ENCODE measurements at regions not wholly inside any gene's neighbourhood (a gene's known extent, or its start where the extent isn't known, plus 50 kb on each side); places are given as distances from the start of the nearest gene placed in this dataset.

GRCh38 chr5:35477321-35477720 lies 140.3 kb upstream of the SPEF2 start:
- no peak for DNase-seq

GRCh38 chr5:35476797-35477196 lies 140.9 kb upstream of the SPEF2 start:
- DNase-seq = no peak

- DNase-seq = no peak
Measured at GRCh38 chr5:35476036-35476435, 141.6 kb upstream of the SPEF2 start.

GRCh38 chr5:35473589-35473988 lies 144.1 kb upstream of the SPEF2 start:
- no peak for DNase-seq

- no peak for DNase-seq
Measured at GRCh38 chr5:35470866-35471265, 146.8 kb upstream of the SPEF2 start.

GRCh38 chr5:35468811-35469210 lies 148.9 kb upstream of the SPEF2 start:
- DNase-seq = no peak

GRCh38 chr5:35466746-35467145 lies 150.9 kb upstream of the SPEF2 start:
- no peak for DNase-seq

GRCh38 chr5:35464757-35465156 lies 152.9 kb upstream of the SPEF2 start:
- DNase-seq = no peak

GRCh38 chr5:35461530-35461929 lies 156.1 kb upstream of the SPEF2 start:
- no peak for DNase-seq

GRCh38 chr5:35458824-35459207 lies 158.8 kb upstream of the SPEF2 start:
- peak; percentile 2 for DNase-seq

- DNase-seq = no peak
Measured at GRCh38 chr5:35457912-35458823, 159.5 kb upstream of the SPEF2 start.

GRCh38 chr5:35456506-35456905 lies 161.2 kb upstream of the SPEF2 start:
- no peak for DNase-seq

- DNase-seq = no peak
Measured at GRCh38 chr5:35454011-35454525, 163.6 kb upstream of the SPEF2 start.

- DNase-seq = no peak
Measured at GRCh38 chr5:35443803-35444595, 173.7 kb upstream of the SPEF2 start.

GRCh38 chr5:35442885-35443639 lies 174.6 kb upstream of the SPEF2 start:
- DNase-seq = no peak

GRCh38 chr5:35440409-35440808 lies 177.3 kb upstream of the SPEF2 start:
- no peak for DNase-seq

- no peak for DNase-seq
Measured at GRCh38 chr5:35438786-35439185, 178.9 kb upstream of the SPEF2 start.

GRCh38 chr5:35438288-35438687 lies 179.4 kb upstream of the SPEF2 start:
- no peak for DNase-seq

GRCh38 chr5:35436400-35437057 lies 181.1 kb upstream of the SPEF2 start:
- DNase-seq = no peak

- no peak for DNase-seq
Measured at GRCh38 chr5:35430381-35431162, 187.1 kb upstream of the SPEF2 start.

GRCh38 chr5:35420200-35420599 lies 189.9 kb upstream of the PRLR start:
- DNase-seq = no peak

GRCh38 chr5:35417040-35417439 lies 186.8 kb upstream of the PRLR start:
- no peak for DNase-seq
